PFSK-1 (cell line): ENCODE measurements at regions not wholly inside any gene's neighbourhood (a gene's known extent, or its start where the extent isn't known, plus 50 kb on each side); places are given as distances from the start of the nearest gene placed in this dataset.

ENCODE experiments used
- FOXP2 ChIP-seq: optimal IDR thresholded peaks from 2 replicates; pipeline ENCODE3; 2011; ENCODE audit warnings: borderline replicate concordance, control low read depth, inconsistent platforms; ENCODE audit not compliant: insufficient read depth; ENCODE audit errors: extremely low read length, extremely low read depth
- POLR2AphosphoS5 ChIP-seq: IDR thresholded peaks from 2 replicates; pipeline ENCODE4 v1.6.1; 2012; ENCODE audit warnings: low read depth, mild to moderate bottlenecking, control low read depth, low read length, moderate library complexity
- REST ChIP-seq, 2 experiments: IDR thresholded peaks; 2 replicates each; pipeline versions ENCODE4 v1.6.1 to v1.8.0; 2011 to 2012; ENCODE audit warnings: low read depth in 2 of 2, low read length in 2 of 2, control low read depth in 1 of 2, inconsistent platforms in 1 of 2, mild to moderate bottlenecking in 1 of 2, moderate library complexity in 1 of 2; ENCODE audit not compliant: insufficient read depth in 1 of 2
- SIN3A ChIP-seq: IDR thresholded peaks from 2 replicates; pipeline ENCODE4 v1.6.1; 2012; ENCODE audit warnings: mild to moderate bottlenecking, low read length, moderate library complexity, borderline replicate concordance; ENCODE audit not compliant: insufficient read depth
- TAF1 ChIP-seq: IDR thresholded peaks from 2 replicates; pipeline ENCODE4 v1.6.1; 2012; ENCODE audit warnings: low read length, control low read depth, borderline replicate concordance; ENCODE audit not compliant: insufficient read depth

GRCh38 chr7:115709664-115710063 lies 320.9 kb downstream of the TFEC start:
- no peak for TF ChIP-seq REST (IDR thresholded peaks at IDR 0.05; ENCODE audit: insufficient read depth in 1 of 2, low read depth in 2 of 2, low read length in 2 of 2)
- no peak for TF ChIP-seq FOXP2
- TF ChIP-seq POLR2AphosphoS5 = no peak

- TF ChIP-seq SIN3A = no peak
- no peak for TF ChIP-seq POLR2AphosphoS5
- no peak for TF ChIP-seq FOXP2
- TF ChIP-seq REST (IDR thresholded peaks at IDR 0.05; ENCODE audit: insufficient read depth in 1 of 2, low read depth in 2 of 2, low read length in 2 of 2) = no peak
- no peak for TF ChIP-seq TAF1
Observed at GRCh38 chr7:115708013-115708341, 322.6 kb downstream of the TFEC start.

DNA sequence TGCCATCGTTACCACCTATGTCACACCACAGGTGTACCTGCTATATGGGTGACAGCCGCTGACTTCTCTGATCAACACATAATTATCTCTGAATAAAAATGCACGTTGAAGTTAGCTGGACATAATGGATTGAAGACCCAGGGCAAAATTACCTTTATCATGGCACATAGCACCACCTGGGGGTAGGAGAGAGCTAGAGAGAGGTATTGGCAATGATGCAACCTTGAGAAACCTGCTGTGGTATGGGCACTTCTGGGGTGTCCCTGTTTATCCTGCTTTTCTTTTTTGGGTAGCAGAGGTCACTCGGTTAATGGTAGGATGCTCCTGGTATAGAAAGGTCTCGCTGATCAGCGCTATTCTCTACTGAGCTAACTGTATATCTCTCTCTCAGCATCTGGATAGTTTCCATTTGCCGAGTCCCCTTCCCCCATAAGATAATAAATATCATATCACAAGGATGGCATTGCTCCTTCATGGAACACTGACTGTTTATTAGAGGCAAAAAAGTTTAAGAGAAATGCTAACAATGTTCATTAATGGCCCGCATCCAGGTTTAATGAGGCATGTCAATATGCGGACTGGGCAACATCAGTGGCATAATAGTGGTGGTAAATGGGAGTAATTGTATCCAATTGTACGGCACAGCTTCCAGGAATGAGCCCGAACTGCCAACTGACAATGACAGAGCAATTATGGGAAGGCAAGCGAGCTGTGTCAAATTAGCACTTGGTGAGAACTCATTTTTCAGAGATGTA lies 323.1 kb downstream of the TFEC start:
- TF ChIP-seq POLR2AphosphoS5 (no peak), REST (IDR thresholded peaks at IDR 0.05; ENCODE audit: insufficient read depth in 1 of 2, low read depth in 2 of 2, low read length in 2 of 2) (no peak), SIN3A (no peak), FOXP2 (no peak), TAF1 (no peak)

DNA sequence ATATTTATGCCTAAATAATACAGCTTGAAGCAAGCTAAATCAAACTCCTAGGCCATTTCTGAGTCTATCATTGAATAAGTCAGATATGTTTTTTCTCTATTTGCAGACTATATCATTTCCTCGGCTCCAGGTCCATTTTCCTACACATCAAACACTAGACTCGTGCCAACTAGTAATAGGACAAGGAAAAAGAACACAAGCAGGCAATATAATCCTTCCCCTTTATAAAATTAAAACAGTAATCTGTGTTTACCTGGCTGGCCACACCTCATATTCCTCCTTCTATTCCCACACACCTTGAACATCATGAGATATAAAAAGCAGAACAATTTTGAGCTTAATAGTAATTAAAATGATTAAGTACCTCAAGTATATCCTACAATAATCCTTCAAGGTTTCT lies 325.7 kb downstream of the TFEC start:
- TF ChIP-seq REST (IDR thresholded peaks at IDR 0.05; ENCODE audit: insufficient read depth in 1 of 2, low read depth in 2 of 2, low read length in 2 of 2) (no peak), SIN3A (no peak), TAF1 (no peak), FOXP2 (no peak), POLR2AphosphoS5 (no peak)

GRCh38 chr7:115701141-115701540 lies 329.4 kb downstream of the TFEC start:
- TF ChIP-seq FOXP2 = no peak
- no peak for TF ChIP-seq SIN3A
- TF ChIP-seq TAF1 = no peak
- no peak for TF ChIP-seq REST (IDR thresholded peaks at IDR 0.05; ENCODE audit: insufficient read depth in 1 of 2, low read depth in 2 of 2, low read length in 2 of 2)
- no peak for TF ChIP-seq POLR2AphosphoS5
